Uterus (tissue), 2 donors: ENCODE measurements at regions not wholly inside any gene's neighbourhood (a gene's known extent, or its start where the extent isn't known, plus 50 kb on each side); places are given as distances from the start of the nearest gene placed in this dataset.

ENCODE experiments used
- CTCF ChIP-seq, 4 experiments: fragments of 200-600 bp in 2 of 4; fragments of 450-650 bp in 2 of 4; sonication (generic) in 2 of 4; IDR thresholded peaks; one replicate each; pipeline ENCODE4 v1.5.1; 2016 to 2019; ENCODE audit warnings: antibody characterized with exemption in 4 of 4, mild to moderate bottlenecking in 2 of 4, moderate library complexity in 1 of 4
- POLR2A ChIP-seq, 2 donors: fragments of 450-650 bp; IDR thresholded peaks; one replicate each; pipeline ENCODE4 v1.6.1; 2016; ENCODE audit warnings: antibody characterized with exemption in 2 of 2, mild to moderate bottlenecking in 1 of 2, moderate library complexity in 1 of 2

- no peak for TF ChIP-seq CTCF (IDR thresholded peaks at IDR 0.05)
- TF ChIP-seq POLR2A (IDR thresholded peaks at IDR 0.05): no peak
These were observed 585.1 kb downstream of the DNAH5 start for GRCh38 chr5:13359344-13359743.
